ENCODE measurements at regions not wholly inside any gene's neighbourhood (a gene's known extent, or its start where the extent isn't known, plus 50 kb on each side); places are given as distances from the start of the nearest gene placed in this dataset.
A peak's percentile ranks its signal among the peaks of the same experiment; 100 is the strongest.

DNA sequence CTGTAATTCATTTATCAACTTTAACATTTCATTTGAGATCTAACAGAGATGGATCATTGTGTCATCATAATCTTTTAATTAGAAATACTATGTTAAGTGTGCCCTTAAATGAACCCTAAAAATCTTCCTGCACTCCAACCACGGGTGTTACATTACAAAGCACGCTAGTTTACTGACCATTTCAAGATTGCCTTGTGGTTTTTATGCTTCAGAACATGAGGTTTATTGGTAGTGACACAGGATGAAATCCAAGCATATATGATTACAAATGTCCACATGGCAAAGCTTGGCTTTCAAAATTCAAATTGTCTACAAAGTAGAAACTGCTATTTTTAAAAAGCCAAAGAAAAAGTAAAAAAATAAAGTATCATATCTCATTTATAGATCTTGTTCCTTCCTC, 190.4 kb upstream of the USP25 start:
- H3K9me3 ChIP-seq: no peaks in the 10 kb centered on the region
- TF ChIP-seq, protein P1, sequence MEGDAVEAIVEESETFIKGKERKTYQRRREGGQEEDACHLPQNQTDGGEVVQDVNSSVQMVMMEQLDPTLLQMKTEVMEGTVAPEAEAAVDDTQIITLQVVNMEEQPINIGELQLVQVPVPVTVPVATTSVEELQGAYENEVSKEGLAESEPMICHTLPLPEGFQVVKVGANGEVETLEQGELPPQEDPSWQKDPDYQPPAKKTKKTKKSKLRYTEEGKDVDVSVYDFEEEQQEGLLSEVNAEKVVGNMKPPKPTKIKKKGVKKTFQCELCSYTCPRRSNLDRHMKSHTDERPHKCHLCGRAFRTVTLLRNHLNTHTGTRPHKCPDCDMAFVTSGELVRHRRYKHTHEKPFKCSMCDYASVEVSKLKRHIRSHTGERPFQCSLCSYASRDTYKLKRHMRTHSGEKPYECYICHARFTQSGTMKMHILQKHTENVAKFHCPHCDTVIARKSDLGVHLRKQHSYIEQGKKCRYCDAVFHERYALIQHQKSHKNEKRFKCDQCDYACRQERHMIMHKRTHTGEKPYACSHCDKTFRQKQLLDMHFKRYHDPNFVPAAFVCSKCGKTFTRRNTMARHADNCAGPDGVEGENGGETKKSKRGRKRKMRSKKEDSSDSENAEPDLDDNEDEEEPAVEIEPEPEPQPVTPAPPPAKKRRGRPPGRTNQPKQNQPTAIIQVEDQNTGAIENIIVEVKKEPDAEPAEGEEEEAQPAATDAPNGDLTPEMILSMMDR (IDR thresholded peaks at IDR 0.05): no peak
- no peak for TF ChIP-seq POLR2AphosphoS5 (IDR thresholded peaks at IDR 0.05)
- TF ChIP-seq EP300 (IDR thresholded peaks at IDR 0.05): no peak
- no peak for TF ChIP-seq POLR2A (IDR thresholded peaks at IDR 0.05)
- H3K36me3 ChIP-seq: no peaks in the 10 kb centered on the region
- no peaks in the 10 kb centered on the region for H3K4me1 ChIP-seq
- no peaks in the 10 kb centered on the region for H3K27me3 ChIP-seq
- no peak for ATAC-seq
- WGBS, 2 donors (ENCODE audit: low coverage in 1 of 2): 39 to 70% methylated on average over 2 of the region's 2 CpGs
- no peak overlapping the region for H3K27ac ChIP-seq
- no peak overlapping the region for H3K4me3 ChIP-seq

GRCh38 chr21:15543473-15543872, 186.3 kb upstream of the USP25 start:
- no peak for TF ChIP-seq POLR2AphosphoS5 (IDR thresholded peaks at IDR 0.05)
- TF ChIP-seq EP300 (IDR thresholded peaks at IDR 0.05): no peak
- no peak for TF ChIP-seq POLR2A (IDR thresholded peaks at IDR 0.05)
- TF ChIP-seq, protein P1 (IDR thresholded peaks at IDR 0.05): no peak
- ATAC-seq: no peak
- Histone ChIP-seq H3K9me3 (no peaks in the 10 kb centered on the region), H3K4me3 (no peak overlapping the region), H3K27me3 (no peaks in the 10 kb centered on the region), H3K27ac (no peak overlapping the region), H3K4me1 (no peaks in the 10 kb centered on the region), H3K36me3 (no peaks in the 10 kb centered on the region)
- 87% methylated on average over 6 of the region's 6 CpGs; no CpG with 5 or more reads in 1 of the 2 donors for WGBS, 2 donors (ENCODE audit: low coverage in 1 of 2)

DNA sequence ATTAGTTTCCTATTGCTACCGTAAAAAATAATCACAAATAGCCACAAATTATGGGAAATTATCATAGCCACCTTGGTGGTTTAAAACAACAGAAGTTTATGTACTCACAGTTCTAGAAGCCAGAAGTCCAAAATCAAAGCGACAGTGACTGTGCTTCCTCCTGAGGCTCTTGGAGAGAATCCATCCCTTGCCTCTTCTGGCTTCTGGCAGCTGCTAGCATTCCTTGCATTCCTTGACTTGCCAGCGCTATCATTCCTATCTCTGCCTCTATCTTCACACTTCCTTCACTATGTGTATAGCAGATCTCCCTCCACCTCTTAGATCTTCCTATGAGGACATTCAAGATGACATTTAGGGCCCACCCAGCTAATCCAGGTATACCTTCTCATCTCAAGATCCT, 180.1 kb upstream of the USP25 start:
- Histone ChIP-seq H3K4me1 (no peaks in the 10 kb centered on the region), H3K4me3 (no peak overlapping the region), H3K36me3 (no peaks in the 10 kb centered on the region), H3K9me3 (no peaks in the 10 kb centered on the region), H3K27me3 (no peaks in the 10 kb centered on the region), H3K27ac (no peak overlapping the region)
- TF ChIP-seq POLR2A (IDR thresholded peaks at IDR 0.05): no peak
- TF ChIP-seq, protein P1 (IDR thresholded peaks at IDR 0.05): no peak
- TF ChIP-seq POLR2AphosphoS5 (IDR thresholded peaks at IDR 0.05): no peak
- TF ChIP-seq EP300 (IDR thresholded peaks at IDR 0.05): no peak
- no peak for ATAC-seq
- 44 to 57% methylated on average over 3 of the region's 3 CpGs for WGBS, 2 donors (ENCODE audit: low coverage in 1 of 2)

DNA sequence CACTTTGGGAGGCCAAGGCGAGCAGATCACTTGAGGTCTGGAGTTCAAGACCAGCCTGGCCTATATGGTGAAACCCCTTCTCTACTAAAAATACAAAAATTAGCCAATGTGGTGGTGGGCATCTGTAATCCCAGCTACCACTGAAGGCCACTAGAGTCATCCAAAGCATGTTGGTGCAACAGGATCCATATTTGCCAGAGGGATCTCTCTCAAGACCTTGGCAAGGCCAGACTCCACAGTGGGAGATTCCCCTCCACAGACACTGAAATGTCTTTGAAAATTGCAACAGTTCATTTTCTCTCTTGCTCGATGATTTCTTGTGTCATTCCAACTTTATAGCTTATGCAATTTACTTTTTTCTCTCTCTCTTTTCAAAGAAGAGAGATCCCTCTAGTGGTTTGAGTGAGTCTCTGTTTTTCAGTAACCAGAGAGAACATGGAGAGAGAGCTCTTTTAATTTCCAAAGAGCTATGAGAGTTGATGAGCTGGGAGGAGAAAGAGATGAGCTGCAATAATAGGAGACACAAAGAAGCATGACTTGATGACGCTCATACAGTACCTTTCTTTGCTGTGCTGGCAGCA, 176.8 kb upstream of the USP25 start:
- Histone ChIP-seq H3K4me1 (no peaks in the 10 kb centered on the region), H3K36me3 (no peaks in the 10 kb centered on the region), H3K27me3 (no peaks in the 10 kb centered on the region), H3K9me3 (peaks cover 0 to 3% (median 0%) of the 10 kb centered on the region in 3 donors), H3K4me3 (no peak overlapping the region), H3K27ac (no peak overlapping the region)
- WGBS, 2 donors (ENCODE audit: low coverage in 1 of 2): 32 to 63% methylated on average over 2 of the region's 3 CpGs
- no peak for ATAC-seq
- TF ChIP-seq POLR2AphosphoS5 (IDR thresholded peaks at IDR 0.05): no peak
- TF ChIP-seq, protein P1 (IDR thresholded peaks at IDR 0.05): peak in 1 of 4 experiments; percentile 6

DNA sequence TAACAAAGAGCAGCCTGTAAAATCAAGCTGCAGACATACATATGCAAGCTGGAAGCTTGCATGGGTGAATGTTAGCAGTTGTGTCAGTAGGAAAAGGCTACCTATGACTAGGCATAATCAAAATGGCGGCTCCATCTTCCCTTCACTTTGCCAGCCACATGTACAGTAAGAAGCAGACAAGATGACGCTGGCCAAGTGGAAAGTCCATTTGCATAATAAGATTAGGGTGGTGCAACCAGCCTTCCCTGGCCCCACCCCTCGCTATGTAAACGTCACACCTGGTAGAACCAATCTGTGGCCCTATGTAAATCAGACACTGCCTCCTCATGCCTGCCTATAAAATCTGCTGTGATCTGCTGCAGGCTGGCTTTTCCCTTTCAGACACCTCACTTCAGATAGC, 171.9 kb upstream of the USP25 start:
- H3K36me3 ChIP-seq: no peaks in the 10 kb centered on the region
- no peaks in the 10 kb centered on the region for H3K4me1 ChIP-seq
- no peaks in the 10 kb centered on the region for H3K27me3 ChIP-seq
- H3K4me3 ChIP-seq: no peak overlapping the region
- no peak for ATAC-seq
- TF ChIP-seq EP300 (IDR thresholded peaks at IDR 0.05): no peak
- TF ChIP-seq, protein P1 (IDR thresholded peaks at IDR 0.05): no peak
- TF ChIP-seq POLR2A (IDR thresholded peaks at IDR 0.05): no peak
- no peak for TF ChIP-seq POLR2AphosphoS5 (IDR thresholded peaks at IDR 0.05)
- H3K9me3 ChIP-seq: peaks cover 0 to 3% (median 0%) of the 10 kb centered on the region in 3 donors
- 87% methylated on average over 4 of the region's 4 CpGs for WGBS, 2 donors (ENCODE audit: low coverage in 1 of 2)
- H3K27ac ChIP-seq: no peak overlapping the region
